ENCODE measurements at regions not wholly inside any gene's neighbourhood (a gene's known extent, or its start where the extent isn't known, plus 50 kb on each side); places are given as distances from the start of the nearest gene placed in this dataset.

GRCh38 chr16:26701243-26701886, 365.4 kb upstream of the C16orf82 start:
- intact Hi-C loops (cut with DNase I; ENCODE audit: low total_unique reads) = no loop called here
- TF ChIP-seq POLR2A (IDR thresholded peaks at IDR 0.05) (no peak), CTCF (IDR thresholded peaks at IDR 0.05) (no peak)
- DNase-seq (ENCODE audit: low spot score in 2 of 2) = no peak
- WGBS, 2 donors = 80 to 81% methylated on average over 3 of the region's 3 CpGs
- no peak overlapping the region for H3K4me3 ChIP-seq (ENCODE audit: low read depth, poor library complexity, severe bottlenecking)

GRCh38 chr16:26705346-26705745, 361.4 kb upstream of the C16orf82 start:
- WGBS, 2 donors = 59 to 73% methylated on average over 1 of the region's 1 CpG
- TF ChIP-seq CTCF (IDR thresholded peaks at IDR 0.05) (no peak), POLR2A (IDR thresholded peaks at IDR 0.05) (no peak)
- intact Hi-C loops (cut with DNase I; ENCODE audit: low total_unique reads) = no loop called here
- DNase-seq (ENCODE audit: low spot score in 2 of 2) = no peak
- H3K4me3 ChIP-seq (ENCODE audit: low read depth, poor library complexity, severe bottlenecking) = no peak overlapping the region

- H3K4me3 ChIP-seq (ENCODE audit: low read depth, poor library complexity, severe bottlenecking) = no peak overlapping the region
- intact Hi-C loops (cut with DNase I; ENCODE audit: low total_unique reads) = no loop called here
- no peak for TF ChIP-seq POLR2A (IDR thresholded peaks at IDR 0.05)
- no peak for TF ChIP-seq CTCF (IDR thresholded peaks at IDR 0.05)
- no peak for DNase-seq (ENCODE audit: low spot score in 2 of 2)
- 64 to 88% methylated on average over 2 of the region's 2 CpGs for WGBS, 2 donors
Measured at GRCh38 chr16:26708428-26708827, 358.3 kb upstream of the C16orf82 start.

GRCh38 chr16:26709175-26709574, 357.6 kb upstream of the C16orf82 start:
- no peak for DNase-seq (ENCODE audit: low spot score in 2 of 2)
- WGBS, 2 donors = 72 to 75% methylated on average over 6 of the region's 6 CpGs
- no peak for TF ChIP-seq CTCF (IDR thresholded peaks at IDR 0.05)
- no peak for TF ChIP-seq POLR2A (IDR thresholded peaks at IDR 0.05)

GRCh38 chr16:26709754-26710153, 357.0 kb upstream of the C16orf82 start:
- 93 to 97% methylated on average over 2 of the region's 2 CpGs for WGBS, 2 donors
- intact Hi-C loops (cut with DNase I; ENCODE audit: low total_unique reads) = no loop called here
- no peak for TF ChIP-seq CTCF (IDR thresholded peaks at IDR 0.05)
- TF ChIP-seq POLR2A (IDR thresholded peaks at IDR 0.05) = no peak
- no peak overlapping the region for H3K4me3 ChIP-seq (ENCODE audit: low read depth, poor library complexity, severe bottlenecking)
- no peak for DNase-seq (ENCODE audit: low spot score in 2 of 2)

More at GRCh38 chr16:26709175-26709574, 357.6 kb upstream of the C16orf82 start:
- no peak overlapping the region for H3K4me3 ChIP-seq (ENCODE audit: low read depth, poor library complexity, severe bottlenecking)
- intact Hi-C loops (cut with DNase I; ENCODE audit: low total_unique reads) = no loop called here

- H3K4me3 ChIP-seq (ENCODE audit: low read depth, poor library complexity, severe bottlenecking) = no peak overlapping the region
- intact Hi-C loops (cut with DNase I; ENCODE audit: low total_unique reads) = no loop called here
- no peak for DNase-seq (ENCODE audit: low spot score in 2 of 2)
- TF ChIP-seq POLR2A (IDR thresholded peaks at IDR 0.05) (no peak), CTCF (IDR thresholded peaks at IDR 0.05) (no peak)
- WGBS, 2 donors = 34 to 45% methylated on average over 4 of the region's 4 CpGs
Measured at GRCh38 chr16:26710450-26710849, 356.3 kb upstream of the C16orf82 start.
